Tibial nerve (tissue), 4 donors: ENCODE measurements at regions not wholly inside any gene's neighbourhood (a gene's known extent, or its start where the extent isn't known, plus 50 kb on each side); places are given as distances from the start of the nearest gene placed in this dataset.

Source experiments
- DNase-seq, 2 donors: peaks; one replicate each; pipeline ENCODE4 v3.0.0-alpha.2; 2019; ENCODE audit warnings: low spot score in 2 of 2
- H3K27ac ChIP-seq, 4 donors: fragments of 200-600 bp; sonication (generic) in 3 of 4; one replicate each; pipeline ENCODE4 v1.5.1; 2017 to 2019; ENCODE audit warnings: mild to moderate bottlenecking in 1 of 4
- H3K27me3 ChIP-seq, 2 donors: fragments of 200-600 bp; sonication (generic) in 1 of 2; one replicate each; pipeline versions ENCODE4 v1.5.1 to v1.6.0; 2017 to 2019
- H3K36me3 ChIP-seq, 3 donors: fragments of 200-600 bp; sonication (generic); one replicate each; pipeline ENCODE4 v1.5.1; 2018 to 2019
- H3K4me1 ChIP-seq, 4 donors: fragments of 200-600 bp; sonication (generic) in 3 of 4; one replicate each; pipeline ENCODE4 v1.5.1; 2017 to 2019
- H3K4me3 ChIP-seq, 4 donors: fragments of 200-600 bp; sonication (generic) in 3 of 4; one replicate each; pipeline ENCODE4 v1.5.1; 2017 to 2019; ENCODE audit warnings: mild to moderate bottlenecking in 1 of 4, moderate library complexity in 1 of 4
- H3K9me3 ChIP-seq, 4 donors: fragments of 200-600 bp; sonication (generic) in 3 of 4; one replicate each; pipeline ENCODE4 v1.5.1; 2017 to 2019
- CTCF ChIP-seq, 5 experiments: fragments of 200-600 bp in 3 of 5; fragments of 450-650 bp in 2 of 5; sonication (generic) in 3 of 5; IDR thresholded peaks; one replicate each; pipeline ENCODE4 v1.5.1; 2016 to 2019; ENCODE audit warnings: antibody characterized with exemption in 5 of 5, mild to moderate bottlenecking in 3 of 5, moderate library complexity in 2 of 5
- EP300 ChIP-seq, 2 donors: sonication (generic); formaldehyde crosslinking; IDR thresholded peaks; one replicate each; pipeline ENCODE4 v1.6.1; 2017; ENCODE audit warnings: antibody characterized with exemption in 2 of 2, mild to moderate bottlenecking in 1 of 2
- POLR2A ChIP-seq, 2 donors: fragments of 450-650 bp; IDR thresholded peaks; one replicate each; pipeline ENCODE4 v1.6.1; 2017; ENCODE audit warnings: antibody characterized with exemption in 2 of 2, mild to moderate bottlenecking in 2 of 2, moderate library complexity in 2 of 2
- WGBS, 2 donors: methylation state at CpG; one replicate each; pipeline ENCODE4 v1.1.5; 2018; 5-methylcytosine and 5-hydroxymethylcytosine counted together

DNA sequence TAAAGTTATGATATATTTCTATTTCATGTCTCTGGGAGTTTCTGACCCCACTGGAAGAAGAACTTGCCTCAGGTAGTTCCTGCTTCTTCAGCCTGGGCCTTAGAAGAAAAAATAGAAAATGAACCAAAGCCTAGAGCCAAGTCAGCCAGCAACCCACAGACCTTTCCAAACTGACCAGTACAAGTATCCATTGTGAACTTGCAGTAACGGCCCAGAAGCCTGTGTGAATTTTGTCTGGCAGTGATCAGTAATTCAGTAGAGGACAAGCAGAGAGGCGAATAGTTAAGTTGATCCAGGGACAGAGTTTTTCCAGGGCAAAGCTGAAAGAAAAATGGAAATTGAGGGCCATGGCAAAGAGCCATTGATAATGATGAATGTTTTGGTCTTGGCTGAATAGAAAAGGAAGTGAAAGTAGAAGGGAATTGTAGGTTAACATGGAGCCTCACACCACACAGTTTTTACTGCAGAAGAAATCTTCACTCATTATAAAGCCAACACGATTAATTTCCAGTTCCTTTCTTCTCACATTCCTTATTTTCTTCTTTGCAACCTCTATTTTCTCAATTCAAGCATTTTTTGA, 311.8 kb downstream of the BTG1 start:
- H3K4me3 ChIP-seq = no peak overlapping the region
- H3K9me3 ChIP-seq = no peaks in the 10 kb centered on the region
- TF ChIP-seq EP300 (IDR thresholded peaks at IDR 0.05) (no peak), POLR2A (IDR thresholded peaks at IDR 0.05) (no peak), CTCF (IDR thresholded peaks at IDR 0.05) (no peak)
- DNase-seq = no peak
- H3K27me3 ChIP-seq = no peaks in the 10 kb centered on the region
- peaks cover 0 to 12% (median 0%) of the 10 kb centered on the region in 4 donors for H3K4me1 ChIP-seq
- H3K36me3 ChIP-seq = no peaks in the 10 kb centered on the region
- H3K27ac ChIP-seq = peak overlapping the region in 2 of 4 donors; percentile 70 to 71
- WGBS, 2 donors = 40 to 47% methylated on average over 3 of the region's 3 CpGs

DNA sequence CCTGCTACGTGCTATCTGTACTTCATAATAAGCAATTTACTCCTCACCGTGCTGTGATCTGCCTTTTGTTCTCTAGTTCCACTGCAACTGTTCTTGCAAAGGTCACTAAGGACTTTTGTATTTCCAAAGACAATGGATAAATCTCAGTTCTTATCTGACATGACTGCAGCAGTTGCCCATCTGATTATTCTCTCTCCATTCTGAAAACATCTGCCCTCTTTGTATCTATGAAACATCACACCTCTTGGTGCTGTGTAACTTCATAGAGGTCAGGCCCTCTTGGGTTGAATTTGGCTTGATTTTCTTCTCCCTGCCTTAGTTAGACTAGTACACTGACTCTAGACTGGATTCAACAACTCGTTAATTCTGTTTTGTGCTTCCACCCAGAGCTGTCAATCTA, 319.6 kb downstream of the BTG1 start:
- no peak overlapping the region for H3K4me3 ChIP-seq
- H3K4me1 ChIP-seq = no peaks in the 10 kb centered on the region
- H3K27me3 ChIP-seq = no peaks in the 10 kb centered on the region
- WGBS, 2 donors = 80 to 84% methylated on average over 3 of the region's 3 CpGs
- TF ChIP-seq CTCF (IDR thresholded peaks at IDR 0.05) (no peak), EP300 (IDR thresholded peaks at IDR 0.05) (no peak), POLR2A (IDR thresholded peaks at IDR 0.05) (no peak)
- no peak for DNase-seq
- H3K27ac ChIP-seq = no peak overlapping the region
- H3K9me3 ChIP-seq = no peaks in the 10 kb centered on the region
- no peaks in the 10 kb centered on the region for H3K36me3 ChIP-seq

GRCh38 chr12:91824991-91825390, 320.7 kb downstream of the BTG1 start:
- TF ChIP-seq EP300 (IDR thresholded peaks at IDR 0.05) = no peak
- TF ChIP-seq CTCF (IDR thresholded peaks at IDR 0.05) = no peak
- no peak for TF ChIP-seq POLR2A (IDR thresholded peaks at IDR 0.05)
- Histone ChIP-seq H3K27ac (no peak overlapping the region), H3K27me3 (no peaks in the 10 kb centered on the region), H3K4me1 (no peaks in the 10 kb centered on the region), H3K4me3 (no peak overlapping the region), H3K36me3 (no peaks in the 10 kb centered on the region), H3K9me3 (no peaks in the 10 kb centered on the region)
- no peak for DNase-seq

GRCh38 chr12:91819132-91819447, 326.6 kb downstream of the BTG1 start:
- Histone ChIP-seq H3K4me1 (peaks cover 0 to 21% (median 6%) of the 10 kb centered on the region in 4 donors), H3K27me3 (no peaks in the 10 kb centered on the region), H3K9me3 (no peaks in the 10 kb centered on the region), H3K4me3 (no peak overlapping the region), H3K36me3 (no peaks in the 10 kb centered on the region), H3K27ac (peak overlapping the region in 2 of 4 donors; percentile 58 to 70)
- TF ChIP-seq CTCF (IDR thresholded peaks at IDR 0.05) (no peak), EP300 (IDR thresholded peaks at IDR 0.05) (peak; percentile 18 to 62), POLR2A (IDR thresholded peaks at IDR 0.05) (no peak)
- peak in 1 of 2 donors; percentile 38 for DNase-seq

- no peaks in the 10 kb centered on the region for H3K9me3 ChIP-seq
- no peaks in the 10 kb centered on the region for H3K36me3 ChIP-seq
- peaks cover 0 to 21% (median 6%) of the 10 kb centered on the region in 4 donors for H3K4me1 ChIP-seq
- H3K4me3 ChIP-seq = no peak overlapping the region
- no peaks in the 10 kb centered on the region for H3K27me3 ChIP-seq
- H3K27ac ChIP-seq = peak overlapping the region in 3 of 4 donors; percentile 4 to 70 (median 58)
- WGBS, 2 donors = 70 to 76% methylated on average over 2 of the region's 2 CpGs
- TF ChIP-seq POLR2A (IDR thresholded peaks at IDR 0.05) = no peak
- no peak for DNase-seq
Measured at GRCh38 chr12:91818227-91819131, 327.2 kb downstream of the BTG1 start.
